ENCODE measurements at regions not wholly inside any gene's neighbourhood (a gene's known extent, or its start where the extent isn't known, plus 50 kb on each side); places are given as distances from the start of the nearest gene placed in this dataset.

DNA sequence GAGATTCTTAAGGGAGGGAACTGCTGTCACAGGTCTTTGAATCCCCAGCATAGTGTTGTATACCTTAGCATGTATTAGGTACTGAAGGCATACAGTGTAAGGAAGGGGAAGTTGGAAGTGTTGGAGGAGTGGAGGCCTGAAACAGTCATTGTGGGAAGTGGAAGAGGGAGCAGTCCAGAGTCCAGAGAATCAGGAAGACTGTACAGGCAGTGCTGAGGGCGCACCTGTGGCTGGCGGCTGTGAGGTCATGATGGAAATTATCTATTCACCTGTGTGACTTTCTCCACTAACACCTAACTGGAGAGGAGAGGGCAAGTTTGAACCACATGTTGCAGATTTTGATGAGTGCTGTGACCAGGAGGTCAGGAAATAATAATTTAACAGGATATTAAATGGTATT, 119.7 kb upstream of the NIPBL start:
- no peaks in the 10 kb centered on the region for H3K36me3 ChIP-seq
- TF ChIP-seq, protein P1, sequence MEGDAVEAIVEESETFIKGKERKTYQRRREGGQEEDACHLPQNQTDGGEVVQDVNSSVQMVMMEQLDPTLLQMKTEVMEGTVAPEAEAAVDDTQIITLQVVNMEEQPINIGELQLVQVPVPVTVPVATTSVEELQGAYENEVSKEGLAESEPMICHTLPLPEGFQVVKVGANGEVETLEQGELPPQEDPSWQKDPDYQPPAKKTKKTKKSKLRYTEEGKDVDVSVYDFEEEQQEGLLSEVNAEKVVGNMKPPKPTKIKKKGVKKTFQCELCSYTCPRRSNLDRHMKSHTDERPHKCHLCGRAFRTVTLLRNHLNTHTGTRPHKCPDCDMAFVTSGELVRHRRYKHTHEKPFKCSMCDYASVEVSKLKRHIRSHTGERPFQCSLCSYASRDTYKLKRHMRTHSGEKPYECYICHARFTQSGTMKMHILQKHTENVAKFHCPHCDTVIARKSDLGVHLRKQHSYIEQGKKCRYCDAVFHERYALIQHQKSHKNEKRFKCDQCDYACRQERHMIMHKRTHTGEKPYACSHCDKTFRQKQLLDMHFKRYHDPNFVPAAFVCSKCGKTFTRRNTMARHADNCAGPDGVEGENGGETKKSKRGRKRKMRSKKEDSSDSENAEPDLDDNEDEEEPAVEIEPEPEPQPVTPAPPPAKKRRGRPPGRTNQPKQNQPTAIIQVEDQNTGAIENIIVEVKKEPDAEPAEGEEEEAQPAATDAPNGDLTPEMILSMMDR (IDR thresholded peaks at IDR 0.05): no peak
- no peak for TF ChIP-seq POLR2A (IDR thresholded peaks at IDR 0.05)
- H3K9me3 ChIP-seq: no peaks in the 10 kb centered on the region
- intact Hi-C loops (cut with DNase I): no loop called here
- H3K27me3 ChIP-seq: no peaks in the 10 kb centered on the region
- 95 to 100% methylated on average over 2 of the region's 2 CpGs for WGBS, 2 donors
- no peak for DNase-seq
- no peak overlapping the region for H3K27ac ChIP-seq
- H3K4me1 ChIP-seq: no peaks in the 10 kb centered on the region
- no peak overlapping the region for H3K4me3 ChIP-seq

DNA sequence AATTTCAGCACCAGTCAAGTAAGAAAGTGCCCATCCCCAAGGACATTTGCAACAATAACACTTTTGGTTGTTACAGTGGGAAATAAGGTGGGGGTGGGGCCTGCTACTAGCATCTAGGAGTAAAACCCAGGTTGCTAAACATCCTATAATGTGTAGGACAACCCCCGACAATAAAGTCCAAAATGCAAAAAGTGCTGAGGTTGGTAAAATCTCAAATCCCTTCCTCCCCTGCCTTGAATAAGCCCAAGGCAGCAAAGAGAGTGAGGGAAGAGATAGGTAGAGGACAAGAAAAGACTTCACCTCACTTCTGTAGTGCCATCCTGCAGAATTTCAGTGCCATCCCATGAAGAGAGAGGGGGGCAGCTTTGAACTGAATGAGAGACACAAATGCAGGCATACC, 117.5 kb upstream of the NIPBL start:
- TF ChIP-seq, protein P1 (IDR thresholded peaks at IDR 0.05): no peak
- TF ChIP-seq POLR2A (IDR thresholded peaks at IDR 0.05): no peak
- H3K27ac ChIP-seq: no peak overlapping the region
- WGBS, 2 donors: 85 to 86% methylated on average over 1 of the region's 1 CpG
- H3K4me3 ChIP-seq: no peak overlapping the region
- no peaks in the 10 kb centered on the region for H3K9me3 ChIP-seq
- H3K36me3 ChIP-seq: no peaks in the 10 kb centered on the region
- no peaks in the 10 kb centered on the region for H3K4me1 ChIP-seq
- H3K27me3 ChIP-seq: no peaks in the 10 kb centered on the region
- intact Hi-C loops (cut with DNase I): no loop called here
- DNase-seq: no peak

DNA sequence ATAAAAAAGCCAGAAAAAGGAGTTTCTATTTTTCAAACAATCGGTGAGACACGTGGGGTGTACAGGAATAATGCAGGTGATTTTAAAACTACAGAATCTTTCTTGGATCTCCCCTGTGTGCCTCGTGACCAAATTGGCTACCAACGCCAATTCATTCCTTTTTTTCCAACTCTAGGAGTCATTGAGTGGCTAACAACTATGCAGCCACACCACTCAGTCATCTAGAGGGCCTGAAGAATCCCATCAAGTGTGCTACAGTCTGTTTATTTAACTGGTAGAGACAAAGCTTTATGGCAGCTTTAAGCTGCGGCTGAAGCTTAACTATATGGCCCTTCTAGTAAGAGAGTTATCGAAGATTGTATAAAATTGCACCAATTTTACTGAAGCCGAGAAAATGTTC, 113.1 kb upstream of the NIPBL start:
- H3K36me3 ChIP-seq: no peaks in the 10 kb centered on the region
- DNase-seq: no peak
- H3K4me3 ChIP-seq: no peak overlapping the region
- no peaks in the 10 kb centered on the region for H3K27me3 ChIP-seq
- no peak overlapping the region for H3K27ac ChIP-seq
- 64 to 70% methylated on average over 7 of the region's 7 CpGs for WGBS, 2 donors
- H3K9me3 ChIP-seq: no peaks in the 10 kb centered on the region
- intact Hi-C loops (cut with DNase I): no loop called here
- H3K4me1 ChIP-seq: no peaks in the 10 kb centered on the region
- no peak for TF ChIP-seq POLR2A (IDR thresholded peaks at IDR 0.05)
- TF ChIP-seq, protein P1 (IDR thresholded peaks at IDR 0.05): no peak

DNA sequence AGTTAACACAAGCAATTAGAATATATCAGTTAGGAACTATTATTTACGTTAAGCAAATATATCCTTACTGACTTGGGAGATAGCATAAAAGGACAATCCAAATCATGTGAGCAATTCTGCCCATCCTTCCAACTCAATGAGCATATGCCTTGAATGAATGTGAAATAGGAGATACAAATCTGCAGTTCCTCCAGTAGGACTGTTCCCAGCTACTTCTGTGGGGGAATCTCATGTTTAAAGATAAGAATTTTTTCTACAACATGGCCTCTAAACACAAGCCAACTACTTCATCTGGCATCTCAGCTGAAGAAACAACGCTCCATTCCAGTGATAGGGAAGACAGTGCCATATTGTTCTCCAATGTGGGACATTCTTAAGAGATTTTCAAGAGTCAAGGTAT, 110.7 kb upstream of the NIPBL start:
- 80 to 85% methylated on average over 2 of the region's 2 CpGs for WGBS, 2 donors
- no peak for DNase-seq
- H3K4me1 ChIP-seq: no peaks in the 10 kb centered on the region
- intact Hi-C loops (cut with DNase I): no loop called here
- H3K27me3 ChIP-seq: no peaks in the 10 kb centered on the region
- H3K36me3 ChIP-seq: no peaks in the 10 kb centered on the region
- H3K9me3 ChIP-seq: no peaks in the 10 kb centered on the region
- H3K4me3 ChIP-seq: no peak overlapping the region
- TF ChIP-seq POLR2A (IDR thresholded peaks at IDR 0.05): no peak
- TF ChIP-seq, protein P1 (IDR thresholded peaks at IDR 0.05): no peak
- no peak overlapping the region for H3K27ac ChIP-seq

DNA sequence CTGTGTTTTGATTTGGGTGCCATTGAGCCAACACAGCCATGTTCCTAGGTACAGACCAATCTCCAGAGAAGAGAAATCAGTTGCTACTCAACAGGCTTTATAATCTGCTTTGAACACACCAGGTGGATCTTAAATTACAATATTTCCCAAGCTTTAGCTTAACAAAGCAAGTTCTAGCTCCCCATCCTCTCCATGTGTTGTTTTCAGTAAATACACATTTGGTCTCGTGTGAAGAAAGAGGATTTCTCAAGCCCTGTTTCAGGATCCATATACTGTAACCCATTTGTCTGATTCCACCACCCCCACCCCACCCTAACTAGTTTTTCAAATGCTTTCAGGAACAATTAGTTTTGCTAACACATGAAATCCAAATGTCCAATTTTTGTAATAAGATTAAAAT, 109.6 kb upstream of the NIPBL start:
- no peaks in the 10 kb centered on the region for H3K27me3 ChIP-seq
- no peak overlapping the region for H3K27ac ChIP-seq
- 36 to 53% methylated on average over 1 of the region's 1 CpG for WGBS, 2 donors
- no peaks in the 10 kb centered on the region for H3K4me1 ChIP-seq
- no peak overlapping the region for H3K4me3 ChIP-seq
- no peaks in the 10 kb centered on the region for H3K9me3 ChIP-seq
- intact Hi-C loops (cut with DNase I): no loop called here
- no peak for TF ChIP-seq POLR2A (IDR thresholded peaks at IDR 0.05)
- TF ChIP-seq, protein P1 (IDR thresholded peaks at IDR 0.05): no peak
- no peaks in the 10 kb centered on the region for H3K36me3 ChIP-seq
- no peak for DNase-seq

All from esophagus squamous epithelium (tissue), 5 donors.